Nephron progenitor cell (in vitro differentiated cells): ENCODE measurements at regions not wholly inside any gene's neighbourhood (a gene's known extent, or its start where the extent isn't known, plus 50 kb on each side); places are given as distances from the start of the nearest gene placed in this dataset.

Experiments used
- DNase-seq: peaks from one replicate; pipeline ENCODE4 v3.0.0; 2021
- H3K27ac Mint-ChIP-seq: 2 replicates; pipeline ENCODE4 v1.8.0; 2021; ENCODE audit warnings: mild to moderate bottlenecking, moderate library complexity, mixed read lengths
- H3K27me3 Mint-ChIP-seq: 2 replicates; pipeline ENCODE4 v1.8.0; 2021; ENCODE audit warnings: mild to moderate bottlenecking, low read depth, mixed read lengths; ENCODE audit not compliant: poor library complexity
- H3K36me3 Mint-ChIP-seq: 2 replicates; pipeline ENCODE4 v1.8.0; 2021; ENCODE audit warnings: low read depth, mixed read lengths
- H3K4me1 Mint-ChIP-seq: 2 replicates; pipeline ENCODE4 v1.8.0; 2021; ENCODE audit warnings: mixed read lengths
- H3K4me3 Mint-ChIP-seq: 2 replicates; pipeline ENCODE4 v1.8.0; 2021; ENCODE audit warnings: mild to moderate bottlenecking, moderate library complexity, mixed read lengths
- H3K9me3 Mint-ChIP-seq: 2 replicates; pipeline ENCODE4 v1.8.0; 2021; ENCODE audit warnings: mild to moderate bottlenecking, moderate library complexity, mixed read lengths
- TF ChIP-seq, protein P1 (sequence below): fragments of 200-600 bp; sonication (generic); IDR thresholded peaks from 2 replicates; pipeline ENCODE4 v1.5.0; 2021; ENCODE audit warnings: antibody characterized with exemption

DNA sequence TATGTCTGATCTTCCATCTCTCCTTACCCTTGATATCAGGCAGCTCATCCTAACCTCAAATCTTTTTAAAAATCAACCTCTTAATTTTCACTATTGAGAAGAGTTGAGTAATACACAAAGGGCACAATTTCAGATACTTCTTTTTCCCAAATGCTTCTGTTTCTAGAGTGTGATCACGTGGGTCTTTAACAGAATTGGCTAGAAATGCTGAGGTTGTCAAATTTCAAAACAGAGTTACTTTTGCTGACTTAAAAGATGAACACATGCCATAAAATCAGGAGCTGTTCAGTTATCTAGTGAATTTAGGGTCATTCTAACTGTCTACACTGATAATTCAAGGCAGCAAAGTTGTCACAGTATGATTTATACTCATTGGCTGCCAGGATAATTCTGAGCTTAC, 63.6 kb upstream of the NGF start:
- H3K4me3 Mint-ChIP-seq, result no peak overlapping the region

GRCh38 chr1:115400891-115401290, 62.8 kb upstream of the NGF start:
- Mint-ChIP-seq H3K27ac (no peak overlapping the region), H3K4me1 (no peaks in the 10 kb centered on the region), H3K4me3 (no peak overlapping the region), H3K36me3 (no peaks in the 10 kb centered on the region), H3K27me3 (no peaks in the 10 kb centered on the region), H3K9me3 (no peaks in the 10 kb centered on the region)
- no peak for DNase-seq
- TF ChIP-seq, protein P1, sequence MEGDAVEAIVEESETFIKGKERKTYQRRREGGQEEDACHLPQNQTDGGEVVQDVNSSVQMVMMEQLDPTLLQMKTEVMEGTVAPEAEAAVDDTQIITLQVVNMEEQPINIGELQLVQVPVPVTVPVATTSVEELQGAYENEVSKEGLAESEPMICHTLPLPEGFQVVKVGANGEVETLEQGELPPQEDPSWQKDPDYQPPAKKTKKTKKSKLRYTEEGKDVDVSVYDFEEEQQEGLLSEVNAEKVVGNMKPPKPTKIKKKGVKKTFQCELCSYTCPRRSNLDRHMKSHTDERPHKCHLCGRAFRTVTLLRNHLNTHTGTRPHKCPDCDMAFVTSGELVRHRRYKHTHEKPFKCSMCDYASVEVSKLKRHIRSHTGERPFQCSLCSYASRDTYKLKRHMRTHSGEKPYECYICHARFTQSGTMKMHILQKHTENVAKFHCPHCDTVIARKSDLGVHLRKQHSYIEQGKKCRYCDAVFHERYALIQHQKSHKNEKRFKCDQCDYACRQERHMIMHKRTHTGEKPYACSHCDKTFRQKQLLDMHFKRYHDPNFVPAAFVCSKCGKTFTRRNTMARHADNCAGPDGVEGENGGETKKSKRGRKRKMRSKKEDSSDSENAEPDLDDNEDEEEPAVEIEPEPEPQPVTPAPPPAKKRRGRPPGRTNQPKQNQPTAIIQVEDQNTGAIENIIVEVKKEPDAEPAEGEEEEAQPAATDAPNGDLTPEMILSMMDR, result no peak

More for the DNA sequence above, 63.6 kb upstream of the NGF start:
- Mint-ChIP-seq H3K27me3 (no peaks in the 10 kb centered on the region), H3K36me3 (no peaks in the 10 kb centered on the region), H3K4me1 (no peaks in the 10 kb centered on the region), H3K9me3 (peaks cover 7% of the 10 kb centered on the region), H3K27ac (no peak overlapping the region)
- no peak for DNase-seq
- TF ChIP-seq, protein P1, result no peak

- no peaks in the 10 kb centered on the region for H3K4me1 Mint-ChIP-seq
- H3K36me3 Mint-ChIP-seq, result no peaks in the 10 kb centered on the region
- no peaks in the 10 kb centered on the region for H3K9me3 Mint-ChIP-seq
These were observed 62.4 kb upstream of the NGF start for GRCh38 chr1:115400426-115400825.

GRCh38 chr1:115398745-115399144, 60.7 kb upstream of the NGF start:
- H3K36me3 Mint-ChIP-seq, result no peaks in the 10 kb centered on the region
- DNase-seq, result no peak
- no peaks in the 10 kb centered on the region for H3K4me1 Mint-ChIP-seq
- no peaks in the 10 kb centered on the region for H3K9me3 Mint-ChIP-seq
- TF ChIP-seq, protein P1, result no peak
- no peak overlapping the region for H3K27ac Mint-ChIP-seq
- H3K27me3 Mint-ChIP-seq, result no peaks in the 10 kb centered on the region
- H3K4me3 Mint-ChIP-seq, result no peak overlapping the region

More at GRCh38 chr1:115400426-115400825, 62.4 kb upstream of the NGF start:
- DNase-seq, result no peak
- no peak overlapping the region for H3K4me3 Mint-ChIP-seq
- H3K27me3 Mint-ChIP-seq, result no peaks in the 10 kb centered on the region
- H3K27ac Mint-ChIP-seq, result no peak overlapping the region
- TF ChIP-seq, protein P1, result no peak
